ENCODE measurements at regions not wholly inside any gene's neighbourhood (a gene's known extent, or its start where the extent isn't known, plus 50 kb on each side); places are given as distances from the start of the nearest gene placed in this dataset.

GRCh38 chr4:147054228-147054872 lies 108.7 kb upstream of the TTC29 start:
- TF ChIP-seq CTCF (IDR thresholded peaks at IDR 0.05) = no peak
- no peak for TF ChIP-seq POLR2A (IDR thresholded peaks at IDR 0.05)
- no peak for DNase-seq (ENCODE audit: low spot score in 2 of 2)
- 46 to 54% methylated on average over 2 of the region's 2 CpGs for WGBS, 2 donors
- intact Hi-C loops (cut with DNase I; ENCODE audit: low total_unique reads) = no loop called here
- no peak overlapping the region for H3K4me3 ChIP-seq (ENCODE audit: low read depth, poor library complexity, severe bottlenecking)

DNA sequence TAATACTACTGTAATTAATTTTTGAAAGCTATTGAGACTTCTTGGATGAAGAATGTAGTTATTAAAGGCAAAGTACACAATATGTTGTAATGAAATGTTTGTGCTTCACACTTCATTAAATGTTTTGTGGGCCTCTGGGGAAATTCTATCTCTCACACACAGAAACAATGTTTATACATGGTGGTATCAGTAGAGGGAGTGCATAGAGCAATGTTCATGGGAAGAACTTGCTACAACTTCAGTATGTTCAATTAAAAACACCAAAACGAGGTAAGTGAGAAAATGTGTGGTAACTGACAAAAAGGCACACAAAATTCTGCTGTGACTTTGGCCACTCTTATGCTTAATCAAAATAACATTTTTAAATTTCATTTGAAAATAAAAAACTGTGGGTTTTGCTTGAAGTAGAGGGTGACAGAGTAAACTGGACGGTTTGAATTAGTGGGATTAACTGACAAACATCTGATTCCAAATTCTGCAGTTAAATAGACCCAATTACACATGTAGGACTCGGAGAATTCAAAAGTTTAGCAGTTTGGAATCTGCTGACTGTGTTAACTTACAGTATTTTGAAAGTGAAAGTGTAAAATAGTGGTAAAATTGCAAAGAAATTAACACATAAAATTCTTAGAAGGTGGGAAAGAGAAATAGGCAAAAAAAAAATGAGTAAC lies 111.4 kb upstream of the TTC29 start:
- H3K4me3 ChIP-seq (ENCODE audit: low read depth, poor library complexity, severe bottlenecking) = no peak overlapping the region
- 23 to 28% methylated on average over 3 of the region's 3 CpGs for WGBS, 2 donors
- DNase-seq (ENCODE audit: low spot score in 2 of 2) = no peak
- intact Hi-C loops (cut with DNase I; ENCODE audit: low total_unique reads) = no loop called here
- no peak for TF ChIP-seq POLR2A (IDR thresholded peaks at IDR 0.05)
- no peak for TF ChIP-seq CTCF (IDR thresholded peaks at IDR 0.05)

- no peak for DNase-seq (ENCODE audit: low spot score in 2 of 2)
- TF ChIP-seq CTCF (IDR thresholded peaks at IDR 0.05) = no peak
- TF ChIP-seq POLR2A (IDR thresholded peaks at IDR 0.05) = no peak
- 29 to 32% methylated on average over 7 of the region's 7 CpGs for WGBS, 2 donors
- intact Hi-C loops (cut with DNase I; ENCODE audit: low total_unique reads) = no loop called here
- H3K4me3 ChIP-seq (ENCODE audit: low read depth, poor library complexity, severe bottlenecking) = no peak overlapping the region
Measured at GRCh38 chr4:147057611-147058190, 112.0 kb upstream of the TTC29 start.

DNA sequence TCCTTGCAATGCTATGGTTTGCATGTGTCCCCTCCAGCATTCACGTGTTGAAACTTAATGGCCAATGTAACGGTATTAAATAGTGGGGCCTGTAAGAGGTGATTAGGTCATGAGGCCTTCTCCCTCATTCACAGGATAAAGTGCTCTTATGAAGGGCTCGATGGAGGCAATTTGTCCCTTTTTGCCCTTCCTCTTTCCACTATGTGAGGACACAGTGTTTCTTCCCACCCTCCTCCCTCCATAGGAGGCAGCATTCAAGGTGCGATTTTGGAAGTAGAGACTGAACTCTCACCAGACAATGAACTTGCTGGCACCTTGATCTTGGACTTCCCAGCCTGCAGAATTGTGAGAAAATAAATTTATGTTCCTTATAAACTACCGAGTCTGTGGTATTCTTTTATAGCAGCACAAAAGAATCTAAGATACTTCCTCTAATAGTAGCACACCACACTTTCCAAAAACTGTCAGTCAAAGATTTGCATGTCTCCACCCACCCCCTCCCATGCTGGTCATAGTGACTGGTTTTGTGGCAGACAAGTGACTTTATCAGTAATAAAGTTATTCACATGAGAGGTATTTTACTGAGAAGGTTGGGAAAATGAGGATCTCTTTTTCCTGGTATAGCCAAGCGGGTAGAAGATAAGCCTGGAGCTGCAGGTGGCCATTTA lies 113.5 kb upstream of the TTC29 start:
- no peak overlapping the region for H3K4me3 ChIP-seq (ENCODE audit: low read depth, poor library complexity, severe bottlenecking)
- no peak for DNase-seq (ENCODE audit: low spot score in 2 of 2)
- intact Hi-C loops (cut with DNase I; ENCODE audit: low total_unique reads) = no loop called here
- TF ChIP-seq CTCF (IDR thresholded peaks at IDR 0.05) = no peak
- TF ChIP-seq POLR2A (IDR thresholded peaks at IDR 0.05) = no peak
- WGBS, 2 donors = 92 to 95% methylated on average over 6 of the region's 6 CpGs

DNA sequence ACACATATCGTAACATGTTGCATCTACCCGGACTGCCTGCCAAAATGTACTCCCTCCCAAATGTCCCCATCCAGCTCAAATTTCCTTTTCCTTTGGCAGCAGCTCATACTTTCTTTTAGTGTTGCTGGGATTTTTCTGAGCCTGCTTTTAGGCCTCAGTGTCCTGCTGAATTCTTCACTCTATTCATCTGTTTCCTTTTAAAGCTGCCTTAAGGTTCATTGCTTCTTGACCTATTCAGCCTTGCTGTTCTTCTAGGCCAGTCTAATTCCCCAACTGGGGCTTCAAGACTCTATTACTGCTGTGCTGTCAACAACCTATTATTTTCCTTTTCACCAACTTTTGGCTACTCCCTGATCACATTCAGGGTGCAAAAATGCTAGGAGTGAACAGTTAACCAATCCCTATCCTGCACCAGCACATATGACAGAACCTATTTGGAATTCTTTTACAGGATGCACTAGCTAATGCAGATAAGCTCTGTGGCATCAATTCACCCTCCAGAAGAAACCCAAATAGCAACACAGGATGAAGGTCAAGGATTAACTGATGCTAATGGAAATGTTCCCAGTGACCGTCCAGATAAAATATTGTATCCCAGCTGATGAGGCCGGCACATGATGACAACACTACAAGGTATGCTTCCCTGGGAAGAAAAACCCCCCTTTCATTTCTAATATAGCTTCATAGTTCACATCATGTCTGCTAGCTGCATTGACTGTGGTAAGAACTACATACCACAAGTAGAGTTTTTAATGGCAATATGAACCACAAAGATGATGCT lies 114.7 kb upstream of the TTC29 start:
- WGBS, 2 donors = 58 to 72% methylated on average over 4 of the region's 4 CpGs
- DNase-seq (ENCODE audit: low spot score in 2 of 2) = no peak
- intact Hi-C loops (cut with DNase I; ENCODE audit: low total_unique reads) = no loop called here

More for the DNA sequence above, 114.7 kb upstream of the TTC29 start:
- TF ChIP-seq CTCF (IDR thresholded peaks at IDR 0.05) (no peak), POLR2A (IDR thresholded peaks at IDR 0.05) (no peak)
- no peak overlapping the region for H3K4me3 ChIP-seq (ENCODE audit: low read depth, poor library complexity, severe bottlenecking)
